ENCODE measurements at regions not wholly inside any gene's neighbourhood (a gene's known extent, or its start where the extent isn't known, plus 50 kb on each side); places are given as distances from the start of the nearest gene placed in this dataset.

DNA sequence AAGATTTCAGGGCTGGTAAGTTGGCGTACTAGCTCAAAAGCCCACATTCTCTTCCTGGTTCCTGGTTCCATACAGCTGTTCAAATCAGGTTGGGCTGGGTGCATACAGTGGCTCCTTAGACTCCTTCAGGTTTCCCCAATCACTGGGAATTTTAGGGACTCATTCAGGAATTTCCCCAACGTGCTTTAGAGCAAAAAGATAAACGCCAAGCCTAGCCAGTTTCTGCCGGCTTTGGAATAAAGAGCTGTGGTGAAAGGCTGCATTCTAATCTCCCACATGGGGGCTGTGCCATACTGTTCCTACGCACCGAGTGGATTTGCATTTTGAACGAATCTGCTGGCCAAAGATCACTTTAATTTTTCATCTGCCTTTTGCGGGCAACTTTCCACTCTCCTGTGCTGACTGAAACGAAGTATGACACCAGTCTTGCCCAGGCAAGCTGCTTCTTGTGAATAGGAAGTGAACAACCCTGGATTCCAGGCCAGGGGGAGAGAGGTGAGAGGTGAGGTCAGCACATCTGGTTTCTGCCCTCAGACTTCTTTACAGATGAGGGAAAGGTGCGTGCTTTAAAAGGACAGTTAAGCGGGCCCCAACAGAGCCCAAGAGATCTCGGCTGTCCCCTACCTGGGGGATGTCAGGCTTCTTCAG, 184.2 kb upstream of the PDZRN3 start:
- intact Hi-C loops (cut with DNase I), result loop anchor here in 1 of 2 donors (10.0 kb wide), 1 partner anchor 184 kb away; the partner anchor contains the start of gene PDZRN3
- DNase-seq (no peak), ATAC-seq (peak in 1 of 2 donors; percentile 58)

DNA sequence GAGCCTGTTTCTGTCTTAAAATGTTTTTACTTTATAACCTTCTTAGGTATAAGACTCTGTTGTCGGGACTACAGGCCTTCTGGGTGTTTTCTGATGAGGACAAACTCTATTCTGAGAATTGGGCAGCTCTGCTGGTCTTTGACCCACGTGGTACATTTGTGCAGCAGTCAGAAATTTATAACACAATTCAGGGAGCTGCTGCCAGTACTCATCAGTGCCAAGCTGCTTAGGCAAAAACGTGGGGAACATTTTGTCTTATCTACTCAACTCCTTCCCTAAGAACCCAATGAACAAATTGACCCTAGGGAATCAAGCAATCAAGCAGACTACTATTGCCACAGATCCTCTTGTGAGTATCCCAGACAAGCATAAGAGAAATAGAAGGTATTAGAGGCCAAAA, 180.7 kb upstream of the PDZRN3 start:
- DNase-seq, result peak; percentile 66
- peak; percentile 91 to 97 for ATAC-seq
- intact Hi-C loops (cut with DNase I), result loop anchor here in 1 of 2 donors (10.0 kb wide), 1 partner anchor 181 kb away; the partner anchor contains the start of gene PDZRN3

GRCh38 chr3:73804204-73804603, 179.5 kb upstream of the PDZRN3 start:
- intact Hi-C loops (cut with DNase I), result loop anchor here in 1 of 2 donors (10.0 kb wide), 1 partner anchor 179 kb away; the partner anchor contains the start of gene PDZRN3
- DNase-seq (no peak), ATAC-seq (no peak)

DNA sequence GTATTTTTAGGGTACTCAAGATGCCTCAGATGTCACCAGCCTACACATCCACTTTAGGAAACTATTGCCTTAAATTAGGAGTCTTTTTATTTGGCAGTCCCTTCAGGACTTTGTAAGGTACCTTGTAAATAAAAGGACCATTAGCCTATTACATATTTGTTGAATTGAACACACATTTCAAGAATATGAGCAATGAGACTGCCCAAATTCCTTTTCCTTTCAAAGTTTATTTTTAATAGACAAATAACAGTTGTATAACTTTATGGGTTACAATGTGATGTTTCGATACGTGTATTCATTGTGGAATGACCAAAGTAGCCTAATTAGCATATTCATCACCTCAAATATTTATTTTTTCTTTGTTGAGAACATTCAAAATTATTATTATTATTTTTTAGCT, 176.7 kb upstream of the PDZRN3 start:
- intact Hi-C loops (cut with DNase I), result loop anchor here in 1 of 2 donors (10.0 kb wide), 1 partner anchor 177 kb away; the partner anchor contains the start of gene PDZRN3
- DNase-seq (no peak), ATAC-seq (no peak)

- no peak for ATAC-seq
- no peak for DNase-seq
- intact Hi-C loops (cut with DNase I), result no loop called here
These were observed 172.6 kb upstream of the PDZRN3 start for GRCh38 chr3:73797311-73797710.

GRCh38 chr3:73796382-73796781, 171.6 kb upstream of the PDZRN3 start:
- intact Hi-C loops (cut with DNase I), result no loop called here
- no peak for ATAC-seq
- DNase-seq, result no peak

DNA sequence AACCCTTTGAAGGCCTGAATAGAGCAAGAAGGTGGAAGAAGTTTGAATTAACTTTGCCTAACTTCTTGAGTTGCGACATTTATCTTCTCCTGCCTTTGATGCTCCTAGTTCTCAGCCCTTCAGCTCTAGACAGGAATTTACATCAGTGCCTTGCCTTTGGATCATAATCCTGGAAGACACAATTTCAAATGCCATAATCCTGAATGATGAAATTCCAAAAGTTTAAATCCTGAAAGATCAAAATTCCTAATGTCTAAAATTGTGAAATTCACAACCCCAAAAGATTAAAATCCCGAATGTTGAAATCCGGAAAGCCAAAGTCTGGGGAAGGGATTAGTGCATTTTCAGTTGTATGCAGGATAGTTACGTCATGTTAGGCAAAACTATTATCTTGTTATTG, 166.6 kb upstream of the PDZRN3 start:
- DNase-seq, result no peak
- no peak for ATAC-seq
- intact Hi-C loops (cut with DNase I), result no loop called here

DNA sequence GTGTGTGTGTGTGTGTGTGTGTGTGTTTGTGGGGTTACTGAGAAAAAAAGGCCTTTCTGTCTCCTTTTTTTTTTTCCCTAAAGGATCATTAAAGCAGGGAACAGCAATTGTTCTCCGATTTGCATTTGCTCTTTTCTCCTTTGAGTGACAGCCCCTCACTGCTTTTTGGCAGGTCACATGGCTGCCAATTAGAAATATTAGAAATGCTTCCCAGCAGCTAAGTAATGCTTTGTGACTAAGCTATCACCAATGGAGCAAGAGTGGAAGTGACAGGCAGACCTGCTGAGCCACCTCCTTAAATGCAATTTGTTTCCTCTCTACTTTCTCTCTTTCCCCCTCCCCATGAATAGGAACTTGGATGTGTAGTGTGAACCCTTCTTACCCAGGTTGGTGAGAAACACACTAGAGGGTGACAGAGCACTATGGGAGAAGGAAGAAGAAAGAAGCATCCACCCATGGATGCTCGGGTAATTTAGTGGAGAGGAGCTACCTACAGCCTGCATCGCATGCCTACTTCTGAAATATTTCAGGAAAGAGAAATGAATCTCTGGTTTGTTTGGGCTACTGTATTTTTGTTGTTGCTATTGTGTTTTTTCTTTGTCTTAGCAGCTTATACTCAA, 165.2 kb upstream of the PDZRN3 start:
- ATAC-seq, result no peak
- intact Hi-C loops (cut with DNase I), result no loop called here

GRCh38 chr3:73787620-73788019, 162.9 kb upstream of the PDZRN3 start:
- DNase-seq (no peak), ATAC-seq (no peak)
- intact Hi-C loops (cut with DNase I), result no loop called here

More for the DNA sequence above, 165.2 kb upstream of the PDZRN3 start:
- DNase-seq, result no peak

- intact Hi-C loops (cut with DNase I), result no loop called here
- DNase-seq (no peak), ATAC-seq (peak in 1 of 2 donors; percentile 48)
These were observed 162.3 kb upstream of the PDZRN3 start for GRCh38 chr3:73786998-73787397.

DNA sequence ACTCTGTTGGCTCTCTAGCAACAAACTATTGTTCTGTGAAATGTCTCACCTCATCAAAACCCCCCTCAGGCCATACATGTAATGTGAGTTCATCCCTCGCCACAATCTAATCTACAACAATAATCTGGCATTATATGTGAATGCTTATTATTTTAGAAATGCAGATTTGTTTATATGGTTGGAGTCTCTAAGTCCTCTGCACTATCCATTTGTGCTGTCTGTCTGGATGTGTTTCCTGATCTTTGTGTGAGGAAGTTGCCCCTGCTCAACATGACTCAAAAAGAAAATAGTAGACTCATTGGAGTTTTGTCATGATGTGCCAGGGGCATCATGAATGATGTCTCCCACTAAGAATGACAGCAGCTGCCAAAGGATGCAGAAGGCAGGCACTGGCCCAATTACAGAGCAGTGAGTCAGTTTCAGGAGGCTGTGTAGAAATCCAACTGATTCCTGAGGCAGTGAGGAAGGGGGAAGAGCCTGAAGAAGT, 161.6 kb upstream of the PDZRN3 start:
- peak; percentile 47 for DNase-seq
- intact Hi-C loops (cut with DNase I), result no loop called here
- ATAC-seq, result peak; percentile 38 to 97

DNA sequence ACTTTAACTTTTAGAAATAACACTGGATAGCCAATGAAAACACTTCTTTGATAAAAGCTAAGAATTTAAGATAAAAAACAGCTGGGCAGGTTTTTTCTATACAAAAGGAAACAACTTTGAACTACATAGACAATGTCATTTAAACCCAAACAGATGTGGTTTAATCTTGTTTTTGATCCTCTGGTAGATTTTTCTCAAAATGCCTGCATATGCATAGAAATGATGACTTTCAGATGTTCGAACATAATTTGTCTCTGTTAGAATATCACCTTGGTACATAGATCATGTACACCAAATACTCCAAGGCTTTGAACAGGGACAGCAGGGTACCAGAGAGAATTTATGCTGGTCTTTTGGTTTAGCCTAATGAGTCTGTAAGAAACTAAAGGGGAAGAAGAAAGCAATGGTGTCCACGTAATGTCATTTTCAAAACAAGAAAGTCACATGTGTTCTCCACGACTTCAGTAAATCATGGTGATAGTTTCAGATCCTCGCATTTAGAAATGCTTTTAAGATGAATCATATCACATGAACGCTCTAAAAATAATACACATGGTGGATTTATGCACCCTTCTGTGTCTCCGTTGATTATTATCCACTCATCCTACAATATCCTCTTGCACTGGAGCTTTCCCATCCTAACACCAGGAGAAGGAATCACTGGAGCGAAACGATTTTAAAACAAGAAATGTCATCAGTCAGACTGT, 160.1 kb upstream of the PDZRN3 start:
- ATAC-seq (no peak), DNase-seq (no peak)
- intact Hi-C loops (cut with DNase I), result no loop called here

DNA sequence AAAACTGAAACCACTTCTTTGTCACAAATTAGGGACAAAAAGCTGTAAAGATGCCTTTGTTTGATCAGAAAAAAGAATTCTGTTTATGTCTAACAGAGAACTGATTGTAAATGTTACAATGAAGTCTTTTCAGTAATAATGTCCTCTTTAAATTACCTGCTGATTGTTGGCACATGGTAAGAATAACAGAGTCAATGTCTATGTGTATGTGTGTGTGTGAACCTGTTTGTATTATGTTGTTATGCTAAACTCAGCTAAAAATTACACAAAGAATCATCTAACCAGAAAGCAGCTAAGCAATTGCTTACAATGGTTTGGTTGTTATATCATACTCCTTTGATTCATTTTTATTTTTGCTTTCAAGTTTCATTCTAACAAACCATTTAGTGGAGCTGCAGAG, 159.1 kb upstream of the PDZRN3 start:
- ATAC-seq, result no peak
- intact Hi-C loops (cut with DNase I), result no loop called here
- no peak for DNase-seq

- intact Hi-C loops (cut with DNase I), result no loop called here
- no peak for DNase-seq
- ATAC-seq, result no peak
These were observed 156.8 kb upstream of the PDZRN3 start for GRCh38 chr3:73781541-73781940.

DNA sequence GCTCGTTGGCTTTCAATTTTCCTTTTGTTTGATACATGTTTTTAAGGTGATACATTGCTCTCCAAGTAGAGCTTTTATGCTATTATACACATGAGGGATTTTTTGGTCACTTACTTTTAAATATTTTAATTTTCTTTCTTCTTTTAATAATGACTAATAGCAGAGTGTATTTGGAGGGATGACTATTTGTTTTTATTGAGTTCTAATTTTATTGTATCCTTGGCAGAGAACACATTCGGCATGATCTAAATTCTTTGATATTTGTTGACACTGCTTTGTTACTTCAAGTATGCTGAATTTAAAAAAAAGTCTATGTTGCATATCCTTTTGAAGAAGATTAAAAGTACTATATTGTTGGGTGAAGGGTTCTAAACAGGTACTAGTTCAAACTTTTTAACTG, 149.9 kb upstream of the PDZRN3 start:
- intact Hi-C loops (cut with DNase I), result no loop called here
- no peak for DNase-seq
- ATAC-seq, result no peak

GRCh38 chr3:73773233-73773632, 148.5 kb upstream of the PDZRN3 start:
- ATAC-seq, result peak; percentile 59 to 82
- DNase-seq, result peak; percentile 27
- intact Hi-C loops (cut with DNase I), result no loop called here

GRCh38 chr3:73772076-73772886, 147.5 kb upstream of the PDZRN3 start:
- DNase-seq (no peak), ATAC-seq (no peak)
- intact Hi-C loops (cut with DNase I), result no loop called here

GRCh38 chr3:73768524-73769308, 144.0 kb upstream of the PDZRN3 start:
- ATAC-seq (no peak), DNase-seq (no peak)
- intact Hi-C loops (cut with DNase I), result no loop called here
